Glutamatergic neuron (in vitro differentiated cells): ENCODE measurements at regions not wholly inside any gene's neighbourhood (a gene's known extent, or its start where the extent isn't known, plus 50 kb on each side); places are given as distances from the start of the nearest gene placed in this dataset.

Experiments
- DNase-seq: peaks from one replicate; pipeline ENCODE4 v3.0.0; 2022
- H3K27ac Mint-ChIP-seq: one replicate; pipeline ENCODE4 v1.8.0; 2020; ENCODE audit warnings: mild to moderate bottlenecking, mixed read lengths, inconsistent platforms; ENCODE audit not compliant: unreplicated experiment
- H3K27me3 Mint-ChIP-seq: one replicate; pipeline ENCODE4 v1.8.0; 2020; ENCODE audit warnings: mild to moderate bottlenecking, moderate library complexity, mixed read lengths, inconsistent platforms; ENCODE audit not compliant: unreplicated experiment
- H3K36me3 Mint-ChIP-seq: one replicate; pipeline ENCODE4 v1.8.0; 2020; ENCODE audit warnings: mild to moderate bottlenecking, mixed read lengths, inconsistent platforms; ENCODE audit not compliant: unreplicated experiment
- H3K4me1 Mint-ChIP-seq: one replicate; pipeline ENCODE4 v1.8.0; 2020; ENCODE audit warnings: mild to moderate bottlenecking, low read depth, mixed read lengths, inconsistent platforms; ENCODE audit not compliant: unreplicated experiment
- H3K4me3 Mint-ChIP-seq: one replicate; pipeline ENCODE4 v1.8.0; 2020; ENCODE audit warnings: mild to moderate bottlenecking, mixed read lengths, inconsistent platforms; ENCODE audit not compliant: unreplicated experiment
- H3K9me3 Mint-ChIP-seq: one replicate; pipeline ENCODE4 v1.8.0; 2020; ENCODE audit warnings: mild to moderate bottlenecking, moderate library complexity, mixed read lengths, inconsistent platforms; ENCODE audit not compliant: unreplicated experiment
- CTCF ChIP-seq: fragments of 200-600 bp; sonication (generic); IDR thresholded peaks from one replicate; pipeline ENCODE4 v1.5.0; 2021; ENCODE audit not compliant: partially characterized antibody, unreplicated experiment

- DNase-seq: no peak
- Mint-ChIP-seq H3K27ac (no peak overlapping the region), H3K27me3 (peaks cover 2% of the 10 kb centered on the region), H3K9me3 (no peaks in the 10 kb centered on the region), H3K4me3 (no peak overlapping the region), H3K36me3 (no peaks in the 10 kb centered on the region), H3K4me1 (peaks cover 9% of the 10 kb centered on the region)
- TF ChIP-seq CTCF: no peak
These were observed 172.2 kb upstream of the HAAO start for GRCh38 chr2:42964439-42965083.

GRCh38 chr2:42963452-42964068 lies 171.2 kb upstream of the HAAO start:
- no peak for TF ChIP-seq CTCF
- H3K27me3 Mint-ChIP-seq: peaks cover 5% of the 10 kb centered on the region
- no peaks in the 10 kb centered on the region for H3K36me3 Mint-ChIP-seq
- H3K9me3 Mint-ChIP-seq: no peaks in the 10 kb centered on the region
- peaks cover 9% of the 10 kb centered on the region for H3K4me1 Mint-ChIP-seq
- H3K4me3 Mint-ChIP-seq: no peak overlapping the region
- no peak overlapping the region for H3K27ac Mint-ChIP-seq
- no peak for DNase-seq

GRCh38 chr2:42962508-42962953 lies 170.1 kb upstream of the HAAO start:
- H3K27ac Mint-ChIP-seq: no peak overlapping the region
- H3K4me3 Mint-ChIP-seq: no peak overlapping the region
- H3K36me3 Mint-ChIP-seq: no peaks in the 10 kb centered on the region
- H3K4me1 Mint-ChIP-seq: peaks cover 9% of the 10 kb centered on the region
- DNase-seq: no peak
- peaks cover 7% of the 10 kb centered on the region for H3K27me3 Mint-ChIP-seq
- no peaks in the 10 kb centered on the region for H3K9me3 Mint-ChIP-seq
- no peak for TF ChIP-seq CTCF

GRCh38 chr2:42961961-42962360 lies 169.6 kb upstream of the HAAO start:
- TF ChIP-seq CTCF: no peak
- H3K4me3 Mint-ChIP-seq: no peak overlapping the region
- H3K27ac Mint-ChIP-seq: no peak overlapping the region
- peaks cover 7% of the 10 kb centered on the region for H3K27me3 Mint-ChIP-seq
- no peak for DNase-seq
- no peaks in the 10 kb centered on the region for H3K36me3 Mint-ChIP-seq
- no peaks in the 10 kb centered on the region for H3K9me3 Mint-ChIP-seq
- peaks cover 9% of the 10 kb centered on the region for H3K4me1 Mint-ChIP-seq

GRCh38 chr2:42961385-42961811 lies 169.0 kb upstream of the HAAO start:
- H3K9me3 Mint-ChIP-seq: no peaks in the 10 kb centered on the region
- H3K27ac Mint-ChIP-seq: peak overlapping the region; percentile 40
- H3K4me3 Mint-ChIP-seq: no peak overlapping the region
- peaks cover 9% of the 10 kb centered on the region for H3K4me1 Mint-ChIP-seq
- no peak for DNase-seq
- TF ChIP-seq CTCF: no peak
- peaks cover 7% of the 10 kb centered on the region for H3K27me3 Mint-ChIP-seq
- no peaks in the 10 kb centered on the region for H3K36me3 Mint-ChIP-seq
